T-cell (primary cell): ENCODE measurements at regions not wholly inside any gene's neighbourhood (a gene's known extent, or its start where the extent isn't known, plus 50 kb on each side); places are given as distances from the start of the nearest gene placed in this dataset.

Experiments used
- ATAC-seq, 4 experiments: fragments of 200-7000 bp in 3 of 4; fragments of 150-1000 bp in 1 of 4; cut with Tn5 transposase; replicated peaks in 1 of 4; 1 replicate in 3 of 4; 2 replicates in 1 of 4; pipeline ENCODE4 v1.10.0; 2021; ENCODE audit warnings: moderate library complexity in 3 of 4, mild to moderate bottlenecking in 2 of 4, moderate number of reproducible peaks in 1 of 4
- CTCF ChIA-PET, 2 donors: fragments of 300-600 bp; sonication (Branson Sonifier 250); formaldehyde crosslinking; loops; one replicate each; lab custom pipeline; 2022; ENCODE audit warnings: antibody characterized with exemption in 2 of 2; lab: Charles Lee
- POLR2A ChIA-PET, 2 donors: fragments of 300-600 bp; sonication (Branson Sonifier 250); formaldehyde crosslinking; loops; one replicate each; lab custom pipeline; 2022; ENCODE audit warnings: antibody characterized with exemption in 2 of 2; lab: Charles Lee
- DNase-seq, 35 experiments: peaks; one replicate each; pipeline versions ENCODE4 v3.0.0 to v3.0.0-alpha.2; 2013 to 2023
- H3K27ac ChIP-seq: one replicate; pipeline ENCODE4 v1.5.1; 2013; ENCODE audit warnings: low read length
- H3K27me3 ChIP-seq, 2 experiments: replicated peaks in 1 of 2; 1 replicate in 1 of 2; 2 replicates in 1 of 2; pipeline versions ENCODE4 v1.6.1 to v1.7.0; 2013; ENCODE audit warnings: low read length in 1 of 2, mixed read lengths in 1 of 2; ENCODE audit not compliant: control insufficient read depth in 2 of 2, insufficient read depth in 2 of 2; ENCODE audit errors: extremely low read depth in 1 of 2
- H3K36me3 ChIP-seq, 2 donors: 1 replicate in 1 of 2; 2 replicates in 1 of 2; pipeline versions ENCODE4 v1.6.1 to v1.7.0; 2013; ENCODE audit warnings: low read length in 1 of 2; ENCODE audit not compliant: control insufficient read depth in 2 of 2, insufficient read depth in 1 of 2; ENCODE audit errors: extremely low read depth in 1 of 2
- H3K4me1 ChIP-seq, 2 experiments: 1 replicate in 1 of 2; 2 replicates in 1 of 2; pipeline versions ENCODE4 v1.6.1 to v1.7.0; 2013; ENCODE audit warnings: low read length in 2 of 2, mixed read lengths in 1 of 2; ENCODE audit not compliant: insufficient read depth in 2 of 2, control insufficient read depth in 1 of 2; ENCODE audit errors: extremely low read depth in 1 of 2
- H3K4me3 ChIP-seq, 2 donors: 1 replicate in 1 of 2; 2 replicates in 1 of 2; pipeline versions ENCODE4 v1.5.1 to v1.7.0; 2013; ENCODE audit warnings: mild to moderate bottlenecking in 2 of 2, low read length in 1 of 2, moderate library complexity in 1 of 2; ENCODE audit not compliant: control insufficient read depth in 1 of 2; ENCODE audit errors: extremely low read depth in 1 of 2
- H3K9me3 ChIP-seq: 2 replicates; pipeline ENCODE4 v1.7.0; 2013
- H3K27ac Mint-ChIP-seq, 2 donors: one replicate each; pipeline ENCODE4 v1.8.0; 2020 to 2021; ENCODE audit warnings: mild to moderate bottlenecking in 2 of 2, mixed read lengths in 2 of 2
- H3K27me3 Mint-ChIP-seq, 2 donors: one replicate each; pipeline ENCODE4 v1.8.0; 2021 to 2022; ENCODE audit warnings: mixed read lengths in 2 of 2
- H3K36me3 Mint-ChIP-seq: one replicate; pipeline ENCODE4 v1.8.0; 2021; ENCODE audit warnings: mixed read lengths
- H3K4me1 Mint-ChIP-seq, 3 donors: one replicate each; pipeline ENCODE4 v1.8.0; 2020 to 2022; ENCODE audit warnings: mixed read lengths in 3 of 3, mild to moderate bottlenecking in 1 of 3
- H3K4me3 Mint-ChIP-seq, 3 donors: one replicate each; pipeline ENCODE4 v1.8.0; 2020 to 2022; ENCODE audit warnings: mild to moderate bottlenecking in 3 of 3, mixed read lengths in 3 of 3, moderate library complexity in 3 of 3
- H3K9me3 Mint-ChIP-seq, 3 donors: one replicate each; pipeline ENCODE4 v1.8.0; 2020 to 2022; ENCODE audit warnings: mixed read lengths in 3 of 3
- WGBS: methylation state at CpG from one replicate; pipeline ENCODE4 v1.1.5; 2013; ENCODE audit warnings: missing lambda C conversion rate; ENCODE audit not compliant: insufficient coverage; 5-methylcytosine and 5-hydroxymethylcytosine counted together

GRCh38 chr13:38167164-38167822, 182.4 kb upstream of the UFM1 start:
- Mint-ChIP-seq H3K36me3 (no peaks in the 10 kb centered on the region), H3K9me3 (peaks cover 0 to under 1% (median under 1%) of the 10 kb centered on the region in 3 donors), H3K27me3 (no peaks in the 10 kb centered on the region), H3K4me1 (peaks cover 0 to 4% (median 3%) of the 10 kb centered on the region in 3 donors), H3K27ac (no peak overlapping the region), H3K4me3 (no peak overlapping the region)
- CTCF ChIA-PET: no interaction called here
- no peaks in the 10 kb centered on the region for H3K9me3 ChIP-seq
- no peaks in the 10 kb centered on the region for H3K4me1 ChIP-seq
- H3K27ac ChIP-seq: no peak overlapping the region
- no CpG with 5 or more reads among the region's 1 CpG for WGBS
- H3K36me3 ChIP-seq: no peaks in the 10 kb centered on the region
- POLR2A ChIA-PET: interaction anchor here in 1 of 2 donors (0.5 kb wide), 1 partner anchor 119 kb away, joined by 6 read pairs; no protein-coding TSS in a partner anchor
- H3K4me3 ChIP-seq: no peak overlapping the region
- H3K27me3 ChIP-seq: no peaks in the 10 kb centered on the region
- ATAC-seq: no peak
- DNase-seq: no peak

- Histone ChIP-seq H3K4me3 (no peak overlapping the region), H3K27me3 (no peaks in the 10 kb centered on the region), H3K27ac (no peak overlapping the region), H3K4me1 (no peaks in the 10 kb centered on the region), H3K9me3 (no peaks in the 10 kb centered on the region), H3K36me3 (no peaks in the 10 kb centered on the region)
- Mint-ChIP-seq H3K4me3 (no peak overlapping the region), H3K27ac (no peak overlapping the region), H3K36me3 (no peaks in the 10 kb centered on the region), H3K9me3 (no peaks in the 10 kb centered on the region), H3K4me1 (peaks cover 0 to 4% (median 3%) of the 10 kb centered on the region in 3 donors), H3K27me3 (no peaks in the 10 kb centered on the region)
- CTCF ChIA-PET: no interaction called here
- POLR2A ChIA-PET: no interaction called here
- ATAC-seq (no peak), DNase-seq (no peak)
- no CpG with 5 or more reads among the region's 2 CpGs for WGBS
Measured at GRCh38 chr13:38166116-38166515, 183.5 kb upstream of the UFM1 start.

DNA sequence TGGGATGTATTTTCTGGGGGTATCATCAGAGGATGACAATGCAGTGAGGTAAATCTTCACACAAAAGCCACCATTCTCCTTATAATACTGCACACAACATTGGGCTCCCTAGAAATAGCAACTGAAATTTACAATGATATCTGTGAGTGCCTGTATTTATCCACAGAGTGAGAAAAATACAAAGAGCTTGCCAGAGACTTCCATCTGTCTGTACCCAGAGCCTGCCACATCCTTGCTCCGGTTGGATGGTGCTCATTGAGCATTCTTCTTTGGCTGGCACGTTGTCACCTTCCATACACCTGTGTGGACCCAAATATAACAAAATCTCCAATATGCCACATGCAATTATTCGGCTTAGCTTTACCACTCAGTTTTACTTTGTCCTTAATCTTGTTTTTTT, 189.5 kb upstream of the UFM1 start:
- Mint-ChIP-seq H3K4me1 (no peaks in the 10 kb centered on the region), H3K27me3 (no peaks in the 10 kb centered on the region), H3K27ac (no peak overlapping the region), H3K36me3 (no peaks in the 10 kb centered on the region), H3K4me3 (no peak overlapping the region), H3K9me3 (peaks cover 2 to 9% (median 4%) of the 10 kb centered on the region in 3 donors)
- ATAC-seq: no peak
- Histone ChIP-seq H3K4me3 (no peak overlapping the region), H3K27ac (no peak overlapping the region), H3K36me3 (no peaks in the 10 kb centered on the region), H3K27me3 (no peaks in the 10 kb centered on the region), H3K9me3 (no peaks in the 10 kb centered on the region), H3K4me1 (no peaks in the 10 kb centered on the region)
- 60% methylated on average over 3 of the region's 3 CpGs for WGBS
- ChIA-PET POLR2A (no interaction called here), CTCF (no interaction called here)
- DNase-seq: no peak

DNA sequence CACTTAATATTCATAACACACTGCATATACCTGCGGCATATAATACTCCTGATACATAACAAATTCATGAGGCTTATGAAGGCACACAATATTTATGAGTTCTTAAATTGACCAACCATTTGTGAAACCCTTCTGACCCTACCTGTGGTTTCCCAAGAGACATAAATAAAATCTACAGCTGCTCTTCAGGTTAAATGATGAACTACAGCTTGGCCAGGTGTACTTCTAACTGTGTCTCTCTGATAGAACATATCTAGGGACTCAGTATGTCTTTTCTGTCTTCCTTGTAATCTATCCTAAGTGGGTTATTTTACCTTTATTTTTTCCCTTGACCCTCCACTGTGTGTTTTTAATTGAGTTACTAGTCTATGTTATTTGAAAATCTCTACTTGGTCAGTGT, 189.9 kb upstream of the UFM1 start:
- POLR2A ChIA-PET: no interaction called here
- WGBS: 83% methylated on average over 1 of the region's 1 CpG
- H3K4me3 ChIP-seq: no peak overlapping the region
- H3K4me3 Mint-ChIP-seq: no peak overlapping the region
- H3K4me1 Mint-ChIP-seq: no peaks in the 10 kb centered on the region
- ATAC-seq (no peak), DNase-seq (no peak)
- no peaks in the 10 kb centered on the region for H3K27me3 Mint-ChIP-seq
- no peak overlapping the region for H3K27ac Mint-ChIP-seq
- H3K9me3 ChIP-seq: no peaks in the 10 kb centered on the region
- peaks cover 2 to 9% (median 4%) of the 10 kb centered on the region in 3 donors for H3K9me3 Mint-ChIP-seq
- H3K4me1 ChIP-seq: no peaks in the 10 kb centered on the region
- no peak overlapping the region for H3K27ac ChIP-seq
- H3K36me3 ChIP-seq: no peaks in the 10 kb centered on the region
- CTCF ChIA-PET: no interaction called here
- H3K36me3 Mint-ChIP-seq: no peaks in the 10 kb centered on the region
- H3K27me3 ChIP-seq: no peaks in the 10 kb centered on the region

DNA sequence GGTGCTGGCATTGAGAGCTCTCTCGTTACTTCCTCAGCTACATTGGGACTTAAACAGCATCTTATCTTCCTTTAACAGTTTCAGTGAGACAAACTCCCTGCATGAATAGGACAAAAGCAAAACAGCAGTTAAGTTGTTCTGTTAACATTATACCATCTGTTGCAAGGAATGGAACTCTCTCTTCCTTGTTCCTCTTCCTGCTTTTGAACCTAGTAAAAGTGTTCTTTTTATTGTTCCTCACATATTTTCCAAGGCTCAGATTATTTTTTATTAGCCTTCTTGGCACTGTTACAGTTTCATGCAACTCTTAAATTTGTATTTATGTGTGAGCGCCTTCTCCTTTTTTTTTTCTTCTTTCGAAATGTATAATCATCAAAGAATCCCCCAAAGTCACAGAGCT, 202.6 kb upstream of the UFM1 start:
- DNase-seq (no peak), ATAC-seq (no peak)
- Mint-ChIP-seq H3K27me3 (peaks cover 0 to 3% of the 10 kb centered on the region in 2 donors), H3K4me3 (no peak overlapping the region), H3K27ac (no peak overlapping the region), H3K4me1 (no peaks in the 10 kb centered on the region), H3K36me3 (no peaks in the 10 kb centered on the region), H3K9me3 (peaks cover 12 to 27% (median 21%) of the 10 kb centered on the region in 3 donors)
- Histone ChIP-seq H3K4me1 (no peaks in the 10 kb centered on the region), H3K27me3 (no peaks in the 10 kb centered on the region), H3K36me3 (no peaks in the 10 kb centered on the region), H3K9me3 (no peaks in the 10 kb centered on the region), H3K27ac (no peak overlapping the region), H3K4me3 (no peak overlapping the region)
- ChIA-PET POLR2A (no interaction called here), CTCF (no interaction called here)
- no CpG with 5 or more reads among the region's 3 CpGs for WGBS

- Mint-ChIP-seq H3K9me3 (peaks cover 9 to 12% (median 11%) of the 10 kb centered on the region in 3 donors), H3K27me3 (no peaks in the 10 kb centered on the region), H3K4me3 (no peak overlapping the region), H3K36me3 (no peaks in the 10 kb centered on the region), H3K27ac (no peak overlapping the region), H3K4me1 (no peaks in the 10 kb centered on the region)
- Histone ChIP-seq H3K27me3 (no peaks in the 10 kb centered on the region), H3K36me3 (no peaks in the 10 kb centered on the region), H3K4me3 (no peak overlapping the region), H3K27ac (no peak overlapping the region), H3K4me1 (no peaks in the 10 kb centered on the region), H3K9me3 (no peaks in the 10 kb centered on the region)
- ChIA-PET POLR2A (no interaction called here), CTCF (no interaction called here)
- DNase-seq: no peak
- no peak for ATAC-seq
Measured at GRCh38 chr13:38141792-38142191, 207.9 kb upstream of the UFM1 start.

GRCh38 chr13:38135592-38135991, 214.1 kb upstream of the UFM1 start:
- H3K27me3 Mint-ChIP-seq: no peaks in the 10 kb centered on the region
- ChIA-PET CTCF (no interaction called here), POLR2A (no interaction called here)
- peaks cover 8 to 26% (median 21%) of the 10 kb centered on the region in 3 donors for H3K9me3 Mint-ChIP-seq
- H3K27ac Mint-ChIP-seq: no peak overlapping the region
- H3K4me3 Mint-ChIP-seq: no peak overlapping the region
- DNase-seq: no peak
- no peaks in the 10 kb centered on the region for H3K36me3 ChIP-seq
- WGBS: 100% methylated on average over 2 of the region's 4 CpGs
- no peaks in the 10 kb centered on the region for H3K4me1 ChIP-seq
- H3K36me3 Mint-ChIP-seq: no peaks in the 10 kb centered on the region
- no peak for ATAC-seq
- no peak overlapping the region for H3K27ac ChIP-seq
- no peaks in the 10 kb centered on the region for H3K4me1 Mint-ChIP-seq
- H3K27me3 ChIP-seq: no peaks in the 10 kb centered on the region
- no peaks in the 10 kb centered on the region for H3K9me3 ChIP-seq
- no peak overlapping the region for H3K4me3 ChIP-seq
